Uterus (tissue), 2 donors: ENCODE measurements at regions not wholly inside any gene's neighbourhood (a gene's known extent, or its start where the extent isn't known, plus 50 kb on each side); places are given as distances from the start of the nearest gene placed in this dataset.

Source experiments
- CTCF ChIP-seq, 4 experiments: fragments of 200-600 bp in 2 of 4; fragments of 450-650 bp in 2 of 4; sonication (generic) in 2 of 4; IDR thresholded peaks; one replicate each; pipeline ENCODE4 v1.5.1; 2016 to 2019; ENCODE audit warnings: antibody characterized with exemption in 4 of 4, mild to moderate bottlenecking in 2 of 4, moderate library complexity in 1 of 4
- POLR2A ChIP-seq, 2 donors: fragments of 450-650 bp; IDR thresholded peaks; one replicate each; pipeline ENCODE4 v1.6.1; 2016; ENCODE audit warnings: antibody characterized with exemption in 2 of 2, mild to moderate bottlenecking in 1 of 2, moderate library complexity in 1 of 2

GRCh38 chr1:56441601-56442000 lies 137.8 kb downstream of the PLPP3 start:
- TF ChIP-seq CTCF (IDR thresholded peaks at IDR 0.05) (no peak), POLR2A (IDR thresholded peaks at IDR 0.05) (no peak)
